Endometrial microvascular endothelial cells (primary cell): ENCODE measurements at regions not wholly inside any gene's neighbourhood (a gene's known extent, or its start where the extent isn't known, plus 50 kb on each side); places are given as distances from the start of the nearest gene placed in this dataset.

ENCODE experiments used
- in situ Hi-C: cut with HindIII; loops from 2 replicates; pipeline ENCODE4 v1.10.0; 2017; ENCODE audit warnings: low sequenced_read_pairs, low pct_unique_long_range_greater_than_20kb; ENCODE audit errors: inconsistent ontology term

DNA sequence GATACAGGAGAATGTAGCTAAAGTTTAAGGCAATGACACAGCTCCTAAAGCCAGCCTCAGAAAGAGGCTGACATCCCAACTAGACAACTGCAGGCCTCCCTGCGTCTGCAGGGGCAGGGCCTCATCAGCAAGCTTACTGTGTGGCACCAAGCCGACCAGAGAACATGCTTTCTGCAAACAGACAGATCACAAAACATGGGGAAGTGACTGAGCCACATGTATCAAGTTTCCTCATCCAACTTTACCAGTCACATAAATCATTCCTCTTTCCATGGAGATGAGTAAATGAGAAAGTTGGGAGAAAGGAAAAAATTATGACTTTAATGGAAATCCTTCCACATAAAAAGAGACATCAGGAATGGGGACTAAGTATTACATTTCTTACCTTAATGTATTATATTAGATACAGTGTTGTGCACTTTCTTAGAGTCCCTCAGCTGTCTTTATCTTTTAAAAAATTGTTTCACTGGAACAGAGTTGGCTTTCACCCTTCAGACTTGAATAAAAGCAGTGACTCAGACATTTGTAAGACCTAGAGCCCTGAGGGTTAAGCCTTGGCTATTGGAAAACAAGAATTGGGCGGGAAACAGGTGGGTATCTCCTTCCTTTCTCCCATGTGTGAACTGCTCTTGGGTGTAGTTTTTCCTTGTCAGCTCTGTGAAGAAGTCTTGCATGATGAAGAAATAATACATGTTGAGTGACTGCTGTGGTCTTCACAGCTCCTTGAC, 305.7 kb upstream of the SNX7 start:
- in situ Hi-C loops: no loop called here

DNA sequence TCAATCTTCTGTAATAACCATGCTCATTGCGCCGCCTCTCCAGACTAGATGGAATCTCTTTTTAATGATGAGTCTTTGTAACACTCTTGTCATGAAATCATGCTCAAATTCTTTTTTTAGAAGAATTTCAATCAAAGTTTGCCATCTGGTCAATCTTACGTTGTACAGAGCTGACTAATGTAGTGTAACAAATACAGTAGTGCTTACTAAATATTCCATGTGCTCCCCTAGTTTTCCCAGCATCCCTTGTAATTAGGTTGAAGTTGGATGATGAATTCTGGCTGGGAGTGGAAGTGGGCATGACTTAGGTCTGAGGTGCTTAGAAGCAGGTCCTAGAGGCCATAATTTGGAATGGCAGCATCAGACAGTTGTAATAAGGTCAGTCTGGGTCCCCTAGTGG, 309.1 kb upstream of the SNX7 start:
- in situ Hi-C loops: no loop called here

- in situ Hi-C loops: no loop called here
These were observed 310.0 kb upstream of the SNX7 start for GRCh38 chr1:98351561-98351960.

GRCh38 chr1:98345417-98345816, 316.1 kb upstream of the SNX7 start:
- in situ Hi-C loops: no loop called here

GRCh38 chr1:98344731-98345130, 316.8 kb upstream of the SNX7 start:
- in situ Hi-C loops: no loop called here

DNA sequence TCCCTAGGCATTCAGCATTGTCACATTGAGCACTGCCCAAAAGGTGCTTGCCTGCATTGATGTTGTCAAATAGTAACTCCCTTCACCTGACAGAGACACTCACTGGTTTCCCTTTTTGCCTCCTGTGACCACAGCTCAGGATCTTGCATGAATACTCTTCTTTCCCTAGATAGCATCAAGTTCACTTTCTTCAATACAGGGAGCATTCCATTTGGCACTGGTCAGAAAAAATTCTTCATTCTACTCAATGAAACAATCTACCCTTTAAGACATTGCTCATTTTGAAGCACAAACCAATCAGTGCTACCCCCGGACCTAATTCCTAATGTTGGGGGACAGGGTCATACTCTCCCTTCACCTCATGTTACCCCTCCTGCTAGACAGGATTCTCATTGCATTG, 319.0 kb upstream of the SNX7 start:
- in situ Hi-C loops: no loop called here

GRCh38 chr1:98340511-98340910, 321.0 kb upstream of the SNX7 start:
- in situ Hi-C loops: no loop called here

GRCh38 chr1:98336472-98337083, 324.9 kb upstream of the SNX7 start:
- in situ Hi-C loops: no loop called here

- in situ Hi-C loops: no loop called here
These were observed 327.6 kb upstream of the SNX7 start for GRCh38 chr1:98333936-98334335.

GRCh38 chr1:98333406-98333805, 328.1 kb upstream of the SNX7 start:
- in situ Hi-C loops: no loop called here

- in situ Hi-C loops: no loop called here
These were observed 329.7 kb upstream of the SNX7 start for GRCh38 chr1:98331718-98332311.

- in situ Hi-C loops: no loop called here
These were observed 330.3 kb upstream of the SNX7 start for GRCh38 chr1:98331243-98331642.

DNA sequence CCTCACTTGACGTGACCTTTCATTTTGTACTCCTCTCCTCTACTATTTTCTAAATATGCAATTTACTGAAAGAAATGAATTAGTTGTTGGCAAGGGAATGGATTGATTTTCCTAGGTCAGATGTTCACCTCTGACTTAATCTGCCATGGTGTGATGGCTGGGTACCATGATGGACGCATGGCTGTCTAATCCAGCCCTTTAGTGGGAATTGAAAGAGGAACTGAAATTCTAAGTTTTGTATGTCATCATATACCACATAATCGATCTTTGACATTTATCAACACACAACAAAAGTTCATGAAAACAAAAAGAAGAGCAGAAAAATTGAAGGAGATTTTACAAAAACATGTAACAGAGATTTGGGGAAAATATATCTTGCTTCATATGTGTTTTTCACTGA, 331.3 kb upstream of the SNX7 start:
- in situ Hi-C loops: no loop called here

- in situ Hi-C loops: no loop called here
These were observed 332.7 kb upstream of the SNX7 start for GRCh38 chr1:98328855-98329254.

GRCh38 chr1:98327220-98327861, 334.2 kb upstream of the SNX7 start:
- in situ Hi-C loops: no loop called here

GRCh38 chr1:98325646-98326440, 335.7 kb upstream of the SNX7 start:
- in situ Hi-C loops: no loop called here

GRCh38 chr1:98323906-98324358, 337.6 kb upstream of the SNX7 start:
- in situ Hi-C loops: no loop called here

DNA sequence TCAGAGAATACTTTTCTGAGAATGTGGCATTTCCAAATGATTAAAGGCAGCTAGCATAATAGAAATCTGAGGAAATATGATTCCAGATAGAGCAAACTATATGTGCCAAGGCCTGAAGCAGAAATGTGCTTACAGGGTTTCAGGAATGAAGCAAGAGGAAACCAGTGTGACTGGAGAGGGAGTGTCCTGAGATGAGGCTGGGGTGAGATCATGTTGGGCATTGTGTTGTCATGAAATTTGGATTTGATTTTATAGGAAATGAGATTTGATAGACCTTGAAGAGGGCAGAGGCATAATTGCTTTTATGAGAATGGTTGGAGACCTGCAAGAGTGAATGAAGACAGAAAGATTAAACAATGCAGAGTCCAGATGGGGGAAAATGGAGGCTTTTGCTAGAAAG, 338.1 kb upstream of the SNX7 start:
- in situ Hi-C loops: no loop called here

- in situ Hi-C loops: no loop called here
These were observed 338.6 kb upstream of the SNX7 start for GRCh38 chr1:98322966-98323365.
